LHCN-M2 (cell line): ENCODE measurements at regions not wholly inside any gene's neighbourhood (a gene's known extent, or its start where the extent isn't known, plus 50 kb on each side); places are given as distances from the start of the nearest gene placed in this dataset.

Source experiments
- DNase-seq: peaks from one replicate; pipeline ENCODE4 v3.0.0-alpha.2; 2012; ENCODE audit warnings: low read depth

- peak; percentile 41 for DNase-seq
Measured at GRCh38 chr9:16236882-16237281, 633.6 kb downstream of the BNC2 start.

GRCh38 chr9:16238623-16239138, 631.8 kb downstream of the BNC2 start:
- DNase-seq: no peak

- peak; percentile 68 for DNase-seq
Measured at GRCh38 chr9:16241231-16241630, 629.2 kb downstream of the BNC2 start.

- DNase-seq: no peak
Measured at GRCh38 chr9:16243798-16244197, 626.7 kb downstream of the BNC2 start.

- DNase-seq: peak; percentile 43
Measured at GRCh38 chr9:16245756-16246440, 624.6 kb downstream of the BNC2 start.

- DNase-seq: no peak
Measured at GRCh38 chr9:16246785-16247184, 623.7 kb downstream of the BNC2 start.

- peak; percentile 74 for DNase-seq
Measured at GRCh38 chr9:16247188-16247875, 623.1 kb downstream of the BNC2 start.

- no peak for DNase-seq
Measured at GRCh38 chr9:16248822-16249221, 621.6 kb downstream of the BNC2 start.

GRCh38 chr9:16252616-16253015, 617.9 kb downstream of the BNC2 start:
- DNase-seq: peak; percentile 26

GRCh38 chr9:16254674-16255073, 615.8 kb downstream of the BNC2 start:
- DNase-seq: no peak

GRCh38 chr9:16255217-16255616, 615.3 kb downstream of the BNC2 start:
- DNase-seq: no peak

- DNase-seq: no peak
Measured at GRCh38 chr9:16257604-16258003, 612.9 kb downstream of the BNC2 start.

GRCh38 chr9:16258191-16258590, 612.3 kb downstream of the BNC2 start:
- no peak for DNase-seq

- no peak for DNase-seq
Measured at GRCh38 chr9:16258708-16259107, 611.8 kb downstream of the BNC2 start.

- DNase-seq: peak; percentile 15
Measured at GRCh38 chr9:16262477-16263261, 607.8 kb downstream of the BNC2 start.

GRCh38 chr9:16265688-16266087, 604.8 kb downstream of the BNC2 start:
- peak; percentile 16 for DNase-seq

GRCh38 chr9:16266648-16267276, 603.7 kb downstream of the BNC2 start:
- peak; percentile 23 for DNase-seq

GRCh38 chr9:16267281-16268066, 603.0 kb downstream of the BNC2 start:
- DNase-seq: peak; percentile 43

GRCh38 chr9:16268067-16268881, 602.2 kb downstream of the BNC2 start:
- DNase-seq: no peak

- DNase-seq: no peak
Measured at GRCh38 chr9:16271967-16272366, 598.5 kb downstream of the BNC2 start.
